ENCODE measurements at regions not wholly inside any gene's neighbourhood (a gene's known extent, or its start where the extent isn't known, plus 50 kb on each side); places are given as distances from the start of the nearest gene placed in this dataset.

GRCh38 chr2:42859006-42859552 is 66.7 kb upstream of the HAAO start:
- in situ Hi-C loops (cut with HindIII; ENCODE audit: low pct_unique_long_range_greater_than_20kb, low sequenced_read_pairs) (no loop called here), intact Hi-C loops (cut with micrococcal nuclease; ENCODE audit: unreplicated experiment) (loop anchor here (5.0 kb wide), 1 partner anchor 368 kb away; the partner anchor contains the start of gene ZFP36L2)
- peak; percentile 67 for DNase-seq (ENCODE audit: low read depth, low spot score)
- peak; percentile 91 for TF ChIP-seq CTCF (IDR thresholded peaks at IDR 0.05)
- no peak for TF ChIP-seq POLR2AphosphoS5 (IDR thresholded peaks at IDR 0.05; ENCODE audit: low read depth, low read length)
- Histone ChIP-seq H3K27me3 (ENCODE audit: control insufficient read depth, insufficient read depth, low read length) (no peaks in the 10 kb centered on the region), H3K4me1 (ENCODE audit: control insufficient read depth, insufficient read depth, low read length) (no peaks in the 10 kb centered on the region), H3K36me3 (ENCODE audit: control insufficient read depth, insufficient read depth, low read length) (no peaks in the 10 kb centered on the region), H3K9me3 (ENCODE audit: control insufficient read depth, insufficient read depth, low read depth, low read length) (no peaks in the 10 kb centered on the region), H3K4me3 (ENCODE audit: low read depth in 2 of 2, low read length in 2 of 2) (no peak overlapping the region), H3K27ac (ENCODE audit: low read length) (no peak overlapping the region)
- POLR2A ChIA-PET: no interaction called here
- no TSS peak for BruUV-seq (replicated peaks)
- CTCF ChIA-PET: interaction anchor here (1.4 kb wide), 1 partner anchor 370 kb away, joined by 9 read pairs; no protein-coding TSS in a partner anchor
- no peak for ATAC-seq

DNA sequence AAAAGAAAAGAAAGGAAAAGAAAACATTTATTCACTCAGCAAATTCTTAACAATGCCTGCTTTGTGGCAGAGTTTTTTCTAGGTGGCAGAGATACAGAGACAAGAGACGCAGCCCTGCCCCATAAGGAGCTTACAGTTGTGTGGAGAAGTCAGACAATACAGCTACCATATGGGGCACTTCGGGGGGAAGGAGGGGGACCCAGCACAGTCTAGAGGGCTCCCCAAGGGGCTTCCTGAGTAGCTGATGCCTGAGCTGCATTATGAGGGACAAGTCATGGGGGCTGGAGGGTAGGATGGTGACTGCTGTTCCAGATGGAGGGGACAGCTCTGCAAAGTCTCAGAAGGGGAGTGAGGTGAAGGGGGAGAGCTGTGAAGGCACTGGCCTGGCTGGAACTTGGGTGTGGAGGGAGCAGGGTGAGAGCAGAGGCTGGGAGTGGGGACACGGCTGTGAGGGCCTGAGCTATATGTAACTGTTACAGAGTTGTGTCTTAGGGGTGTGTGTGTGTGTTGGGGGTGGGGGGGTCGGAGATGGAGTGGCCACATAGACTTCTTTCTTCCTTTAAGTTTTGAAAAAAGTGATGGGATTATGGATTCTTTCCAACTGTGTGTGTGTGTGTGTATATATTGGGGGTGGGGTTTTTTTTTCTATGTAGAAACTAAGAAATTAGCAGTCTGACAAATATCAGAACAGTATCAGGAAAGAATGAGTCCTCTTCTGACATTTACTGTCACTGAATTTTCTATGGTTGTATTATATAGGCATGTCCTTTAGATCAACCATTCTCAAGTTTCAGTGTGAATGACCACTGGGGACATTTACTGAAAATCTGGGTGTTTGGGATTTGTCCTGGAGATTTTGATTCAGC is 66.0 kb upstream of the HAAO start:
- no peak for ATAC-seq
- H3K36me3 ChIP-seq (ENCODE audit: control insufficient read depth, insufficient read depth, low read length): no peaks in the 10 kb centered on the region
- H3K4me1 ChIP-seq (ENCODE audit: control insufficient read depth, insufficient read depth, low read length): no peaks in the 10 kb centered on the region
- in situ Hi-C loops (cut with HindIII; ENCODE audit: low pct_unique_long_range_greater_than_20kb, low sequenced_read_pairs): no loop called here
- H3K9me3 ChIP-seq (ENCODE audit: control insufficient read depth, insufficient read depth, low read depth, low read length): no peaks in the 10 kb centered on the region
- H3K27me3 ChIP-seq (ENCODE audit: control insufficient read depth, insufficient read depth, low read length): no peaks in the 10 kb centered on the region
- no TSS peak for BruUV-seq (replicated peaks)
- no peak overlapping the region for H3K4me3 ChIP-seq (ENCODE audit: low read depth in 2 of 2, low read length in 2 of 2)
- H3K27ac ChIP-seq (ENCODE audit: low read length): no peak overlapping the region
- no peak for DNase-seq (ENCODE audit: low read depth, low spot score)
- CTCF ChIA-PET: interaction anchor here (1.4 kb wide), 1 partner anchor 370 kb away, joined by 9 read pairs; no protein-coding TSS in a partner anchor
- intact Hi-C loops (cut with micrococcal nuclease; ENCODE audit: unreplicated experiment): loop anchor here (5.0 kb wide), 1 partner anchor 369 kb away; the partner anchor contains the start of gene ZFP36L2
- POLR2A ChIA-PET: interaction anchor here (0.6 kb wide), 1 partner anchor 682 kb away, joined by 5 read pairs; no protein-coding TSS in a partner anchor
- TF ChIP-seq SIN3A (IDR thresholded peaks at IDR 0.05; ENCODE audit: borderline replicate concordance, insufficient read depth, low read depth, low read length) (no peak), REST (IDR thresholded peaks at IDR 0.05; ENCODE audit: insufficient read depth in 1 of 2, low read depth in 2 of 2, low read length in 1 of 2) (no peak), TCF7L2 (IDR thresholded peaks at IDR 0.05; ENCODE audit: low read depth, low read length) (no peak), POLR2AphosphoS5 (IDR thresholded peaks at IDR 0.05; ENCODE audit: low read depth, low read length) (no peak), CTCF (IDR thresholded peaks at IDR 0.05) (no peak)

All from Panc1 (cell line).